Posterior vena cava (tissue), 2 donors: ENCODE measurements at regions not wholly inside any gene's neighbourhood (a gene's known extent, or its start where the extent isn't known, plus 50 kb on each side); places are given as distances from the start of the nearest gene placed in this dataset.

ENCODE experiments used
- DNase-seq: peaks from one replicate; pipeline ENCODE4 v3.0.0-alpha.2; 2020; ENCODE audit warnings: low spot score
- intact Hi-C, 2 donors: fragments of 100-400 bp; cut with DNase I; formaldehyde crosslinking; loops; one replicate each; pipeline versions ENCODE4 v1.14.1 to v1.14.2; 2022 to 2023
- donor health status: DM: yes; HTN: yes; CAD: no.
- donor health status: DM: yes; HTN: yes; CAD: no.

DNA sequence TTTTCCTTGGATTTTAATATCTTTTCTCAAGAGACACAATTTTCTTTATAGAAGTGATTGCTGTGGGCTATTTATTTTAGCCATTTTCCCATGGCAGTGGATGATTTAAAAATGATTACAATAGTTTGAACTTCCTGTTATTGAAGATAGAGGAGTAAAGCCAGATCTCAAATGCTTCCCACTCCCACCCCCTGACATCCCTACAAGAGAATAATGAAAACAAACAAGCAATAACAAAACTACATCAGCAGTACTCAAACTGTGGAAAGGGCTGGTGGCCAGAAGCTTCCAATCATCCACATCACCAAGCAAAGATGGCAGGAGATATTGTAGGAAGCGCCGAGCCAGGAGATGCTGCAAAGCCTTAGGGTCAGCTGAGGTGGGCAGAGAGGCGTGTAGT lies 831.1 kb upstream of the NR2F2 start:
- intact Hi-C loops: no loop called here
- DNase-seq: no peak

DNA sequence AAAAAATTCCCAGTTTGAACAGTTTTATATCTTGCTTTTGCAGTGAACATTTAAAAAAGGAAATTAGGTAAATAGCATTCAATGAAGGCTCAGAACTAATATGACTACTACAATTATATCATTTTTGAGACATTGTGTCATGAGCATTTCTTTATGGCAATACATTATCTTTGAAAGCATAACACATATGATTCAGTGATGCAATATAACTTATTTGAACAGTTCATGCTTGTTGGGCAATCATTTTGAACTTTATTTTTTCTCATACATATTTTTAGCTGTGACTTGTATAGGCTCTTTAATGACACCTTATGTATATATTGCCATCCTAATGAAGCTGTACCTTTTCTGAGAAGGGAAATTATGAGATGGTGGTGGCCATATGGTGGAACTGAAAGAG lies 828.6 kb upstream of the NR2F2 start:
- intact Hi-C loops: no loop called here
- no peak for DNase-seq

GRCh38 chr15:95503107-95503506 lies 827.4 kb upstream of the NR2F2 start:
- DNase-seq: no peak
- intact Hi-C loops: no loop called here

- intact Hi-C loops: no loop called here
- no peak for DNase-seq
Observed at GRCh38 chr15:95503640-95504225, 826.8 kb upstream of the NR2F2 start.

DNA sequence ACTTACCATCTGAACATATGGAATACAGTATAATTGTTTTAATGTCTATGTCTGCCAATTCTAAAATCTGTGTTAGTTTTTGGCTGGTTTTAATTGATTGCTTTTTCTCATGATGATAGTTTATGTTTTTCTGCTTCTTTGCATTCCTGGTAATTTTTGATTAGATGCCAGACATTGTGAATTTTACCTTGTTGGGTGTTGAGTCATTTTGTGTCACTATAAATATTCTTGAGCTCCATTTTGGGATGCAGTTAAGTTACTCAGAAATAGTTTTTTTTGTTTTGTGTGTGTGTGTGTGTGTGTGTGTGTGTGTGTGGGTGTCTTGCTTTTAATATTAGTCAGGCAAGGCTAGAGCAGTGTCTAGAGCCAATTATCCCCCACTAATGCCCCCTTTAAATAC lies 818.8 kb upstream of the NR2F2 start:
- DNase-seq: no peak
- intact Hi-C loops: no loop called here

GRCh38 chr15:95512906-95513305 lies 817.6 kb upstream of the NR2F2 start:
- DNase-seq: no peak

GRCh38 chr15:95519887-95520286 lies 810.6 kb upstream of the NR2F2 start:
- intact Hi-C loops: loop anchor here in 1 of 2 donors (10.0 kb wide), 1 partner anchor 1175 kb away; no protein-coding TSS in a partner anchor
- no peak for DNase-seq

More at GRCh38 chr15:95512906-95513305, 817.6 kb upstream of the NR2F2 start:
- intact Hi-C loops: no loop called here

- no peak for DNase-seq
- intact Hi-C loops: loop anchor here in 1 of 2 donors (10.0 kb wide), 1 partner anchor 1176 kb away; no protein-coding TSS in a partner anchor
Observed at GRCh38 chr15:95520511-95520910, 810.0 kb upstream of the NR2F2 start.

GRCh38 chr15:95520922-95521321 lies 809.6 kb upstream of the NR2F2 start:
- no peak for DNase-seq

GRCh38 chr15:95522533-95522932 lies 808.0 kb upstream of the NR2F2 start:
- DNase-seq: no peak
- intact Hi-C loops: loop anchor here in 1 of 2 donors (10.0 kb wide), 1 partner anchor 1178 kb away; no protein-coding TSS in a partner anchor

More at GRCh38 chr15:95520922-95521321, 809.6 kb upstream of the NR2F2 start:
- intact Hi-C loops: loop anchor here in 1 of 2 donors (10.0 kb wide), 1 partner anchor 1176 kb away; no protein-coding TSS in a partner anchor

DNA sequence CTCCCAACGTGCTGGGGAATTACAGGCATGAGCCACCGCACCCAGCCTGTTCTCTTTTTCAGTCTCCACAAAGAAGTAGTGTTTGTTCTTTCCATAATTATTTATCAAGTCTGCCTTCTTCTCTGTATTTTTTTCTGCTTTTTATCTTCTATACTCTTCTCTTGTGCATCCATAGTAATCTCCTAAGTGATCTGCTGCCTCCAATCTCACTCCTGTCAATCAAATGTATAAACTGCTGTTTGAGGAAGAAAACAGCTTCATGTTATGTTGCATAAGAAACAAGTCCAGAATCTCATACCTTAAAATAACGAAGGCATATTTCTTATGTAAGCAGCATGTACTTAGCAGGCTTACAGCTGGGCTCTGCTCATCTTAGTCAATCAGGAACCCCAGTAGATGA lies 801.6 kb upstream of the NR2F2 start:
- intact Hi-C loops: loop anchor here in 1 of 2 donors (10.0 kb wide), 1 partner anchor 1184 kb away; no protein-coding TSS in a partner anchor
- DNase-seq: no peak

GRCh38 chr15:95536638-95537037 lies 793.9 kb upstream of the NR2F2 start:
- DNase-seq: no peak
- intact Hi-C loops: no loop called here

GRCh38 chr15:95538693-95539092 lies 791.8 kb upstream of the NR2F2 start:
- intact Hi-C loops: no loop called here
- no peak for DNase-seq

GRCh38 chr15:95541301-95541700 lies 789.2 kb upstream of the NR2F2 start:
- no peak for DNase-seq
- intact Hi-C loops: no loop called here

- intact Hi-C loops: no loop called here
- DNase-seq: no peak
Observed at GRCh38 chr15:95549168-95549738, 781.2 kb upstream of the NR2F2 start.

GRCh38 chr15:95550702-95551101 lies 779.8 kb upstream of the NR2F2 start:
- intact Hi-C loops: no loop called here
- no peak for DNase-seq

- DNase-seq: no peak
- intact Hi-C loops: no loop called here
Observed at GRCh38 chr15:95556225-95556624, 774.3 kb upstream of the NR2F2 start.

- intact Hi-C loops: no loop called here
- DNase-seq: peak; percentile 59
Observed at GRCh38 chr15:95556866-95557225, 773.7 kb upstream of the NR2F2 start.

GRCh38 chr15:95557226-95558046 lies 773.1 kb upstream of the NR2F2 start:
- intact Hi-C loops: no loop called here
- DNase-seq: peak; percentile 81

- DNase-seq: no peak
Observed at GRCh38 chr15:95558131-95558530, 772.4 kb upstream of the NR2F2 start.

More at GRCh38 chr15:95558131-95558530, 772.4 kb upstream of the NR2F2 start:
- intact Hi-C loops: no loop called here
